ENCODE measurements at regions not wholly inside any gene's neighbourhood (a gene's known extent, or its start where the extent isn't known, plus 50 kb on each side); places are given as distances from the start of the nearest gene placed in this dataset.
A peak's percentile ranks its signal among the peaks of the same experiment; 100 is the strongest.
"Not testable (repeated sequence)": the region's sequence is repeated elsewhere in the genome, so short reads cannot be mapped to it uniquely, and the experiment has no call there.

- Histone ChIP-seq H3K4me3 (ENCODE audit: low read depth, low read length) (no peak overlapping the region), H3K27me3 (ENCODE audit: control insufficient read depth, insufficient read depth, low read length) (no peaks in the 10 kb centered on the region), H3K9ac (ENCODE audit: low read depth, low read length) (no peak overlapping the region), H3K9me3 (ENCODE audit: control insufficient read depth, insufficient read depth, low read length) (no peaks in the 10 kb centered on the region), H3K36me3 (ENCODE audit: control insufficient read depth, insufficient read depth, low read length) (no peaks in the 10 kb centered on the region), H3K4me1 (ENCODE audit: control insufficient read depth, insufficient read depth, low read length) (peaks cover 3% of the 10 kb centered on the region)
These were observed 101.7 kb upstream of the FRG1 start for GRCh38 chr4:189838821-189839497.

- no peaks in the 10 kb centered on the region for H3K27me3 ChIP-seq (ENCODE audit: control insufficient read depth, insufficient read depth, low read length)
- no peak overlapping the region for H3K4me3 ChIP-seq (ENCODE audit: low read depth, low read length)
These were observed 100.3 kb upstream of the FRG1 start for GRCh38 chr4:189840356-189840755.

GRCh38 chr4:189843413-189844009 is 97.2 kb upstream of the FRG1 start:
- Histone ChIP-seq H3K9me3 (ENCODE audit: control insufficient read depth, insufficient read depth, low read length) (no peaks in the 10 kb centered on the region), H3K36me3 (ENCODE audit: control insufficient read depth, insufficient read depth, low read length) (no peaks in the 10 kb centered on the region), H3K4me3 (ENCODE audit: low read depth, low read length) (no peak overlapping the region), H3K4me1 (ENCODE audit: control insufficient read depth, insufficient read depth, low read length) (peaks cover 5% of the 10 kb centered on the region), H3K27me3 (ENCODE audit: control insufficient read depth, insufficient read depth, low read length) (no peaks in the 10 kb centered on the region), H3K9ac (ENCODE audit: low read depth, low read length) (peak overlapping the region; percentile 26)

More at GRCh38 chr4:189840356-189840755, 100.3 kb upstream of the FRG1 start:
- Histone ChIP-seq H3K9ac (ENCODE audit: low read depth, low read length) (no peak overlapping the region), H3K9me3 (ENCODE audit: control insufficient read depth, insufficient read depth, low read length) (no peaks in the 10 kb centered on the region), H3K36me3 (ENCODE audit: control insufficient read depth, insufficient read depth, low read length) (no peaks in the 10 kb centered on the region), H3K4me1 (ENCODE audit: control insufficient read depth, insufficient read depth, low read length) (peaks cover 5% of the 10 kb centered on the region)

- Histone ChIP-seq H3K36me3 (ENCODE audit: control insufficient read depth, insufficient read depth, low read length) (no peaks in the 10 kb centered on the region), H3K4me3 (ENCODE audit: low read depth, low read length) (no peak overlapping the region), H3K9ac (ENCODE audit: low read depth, low read length) (no peak overlapping the region), H3K9me3 (ENCODE audit: control insufficient read depth, insufficient read depth, low read length) (no peaks in the 10 kb centered on the region), H3K27me3 (ENCODE audit: control insufficient read depth, insufficient read depth, low read length) (no peaks in the 10 kb centered on the region), H3K4me1 (ENCODE audit: control insufficient read depth, insufficient read depth, low read length) (peaks cover 5% of the 10 kb centered on the region)
These were observed 95.4 kb upstream of the FRG1 start for GRCh38 chr4:189845145-189845846.

GRCh38 chr4:189846094-189846493 is 94.6 kb upstream of the FRG1 start:
- not testable (repeated sequence) for H3K4me1 ChIP-seq (ENCODE audit: control insufficient read depth, insufficient read depth, low read length); H3K9me3 ChIP-seq (ENCODE audit: control insufficient read depth, insufficient read depth, low read length); H3K9ac ChIP-seq (ENCODE audit: low read depth, low read length); H3K36me3 ChIP-seq (ENCODE audit: control insufficient read depth, insufficient read depth, low read length); H3K27me3 ChIP-seq (ENCODE audit: control insufficient read depth, insufficient read depth, low read length); H3K4me3 ChIP-seq (ENCODE audit: low read depth, low read length)

GRCh38 chr4:189846608-189847007 is 94.1 kb upstream of the FRG1 start:
- H3K36me3 ChIP-seq (ENCODE audit: control insufficient read depth, insufficient read depth, low read length); H3K4me3 ChIP-seq (ENCODE audit: low read depth, low read length); H3K9me3 ChIP-seq (ENCODE audit: control insufficient read depth, insufficient read depth, low read length); H3K9ac ChIP-seq (ENCODE audit: low read depth, low read length); H3K27me3 ChIP-seq (ENCODE audit: control insufficient read depth, insufficient read depth, low read length); H3K4me1 ChIP-seq (ENCODE audit: control insufficient read depth, insufficient read depth, low read length): not testable (repeated sequence)

GRCh38 chr4:189848672-189849071 is 92.0 kb upstream of the FRG1 start:
- not testable (repeated sequence) for H3K27me3 ChIP-seq (ENCODE audit: control insufficient read depth, insufficient read depth, low read length); H3K9ac ChIP-seq (ENCODE audit: low read depth, low read length); H3K4me3 ChIP-seq (ENCODE audit: low read depth, low read length); H3K9me3 ChIP-seq (ENCODE audit: control insufficient read depth, insufficient read depth, low read length); H3K4me1 ChIP-seq (ENCODE audit: control insufficient read depth, insufficient read depth, low read length); H3K36me3 ChIP-seq (ENCODE audit: control insufficient read depth, insufficient read depth, low read length)

- Histone ChIP-seq H3K4me1 (ENCODE audit: control insufficient read depth, insufficient read depth, low read length) (no peaks in the 10 kb centered on the region), H3K9me3 (ENCODE audit: control insufficient read depth, insufficient read depth, low read length) (no peaks in the 10 kb centered on the region), H3K36me3 (ENCODE audit: control insufficient read depth, insufficient read depth, low read length) (no peaks in the 10 kb centered on the region), H3K4me3 (ENCODE audit: low read depth, low read length) (no peak overlapping the region), H3K27me3 (ENCODE audit: control insufficient read depth, insufficient read depth, low read length) (no peaks in the 10 kb centered on the region), H3K9ac (ENCODE audit: low read depth, low read length) (no peak overlapping the region)
These were observed 90.3 kb upstream of the FRG1 start for GRCh38 chr4:189850239-189850856.

GRCh38 chr4:189858435-189858834 is 82.2 kb upstream of the FRG1 start:
- no peaks in the 10 kb centered on the region for H3K27me3 ChIP-seq (ENCODE audit: control insufficient read depth, insufficient read depth, low read length)
- H3K4me3 ChIP-seq (ENCODE audit: low read depth, low read length), result no peak overlapping the region
- H3K9ac ChIP-seq (ENCODE audit: low read depth, low read length), result no peak overlapping the region
- H3K9me3 ChIP-seq (ENCODE audit: control insufficient read depth, insufficient read depth, low read length), result no peaks in the 10 kb centered on the region
- no peaks in the 10 kb centered on the region for H3K36me3 ChIP-seq (ENCODE audit: control insufficient read depth, insufficient read depth, low read length)
- no peaks in the 10 kb centered on the region for H3K4me1 ChIP-seq (ENCODE audit: control insufficient read depth, insufficient read depth, low read length)

GRCh38 chr4:189861101-189861500 is 79.6 kb upstream of the FRG1 start:
- Histone ChIP-seq H3K36me3 (ENCODE audit: control insufficient read depth, insufficient read depth, low read length) (no peaks in the 10 kb centered on the region), H3K4me3 (ENCODE audit: low read depth, low read length) (no peak overlapping the region), H3K9ac (ENCODE audit: low read depth, low read length) (no peak overlapping the region), H3K27me3 (ENCODE audit: control insufficient read depth, insufficient read depth, low read length) (no peaks in the 10 kb centered on the region), H3K4me1 (ENCODE audit: control insufficient read depth, insufficient read depth, low read length) (no peaks in the 10 kb centered on the region), H3K9me3 (ENCODE audit: control insufficient read depth, insufficient read depth, low read length) (no peaks in the 10 kb centered on the region)

- no peaks in the 10 kb centered on the region for H3K27me3 ChIP-seq (ENCODE audit: control insufficient read depth, insufficient read depth, low read length)
- no peak overlapping the region for H3K9ac ChIP-seq (ENCODE audit: low read depth, low read length)
- no peaks in the 10 kb centered on the region for H3K4me1 ChIP-seq (ENCODE audit: control insufficient read depth, insufficient read depth, low read length)
- no peak overlapping the region for H3K4me3 ChIP-seq (ENCODE audit: low read depth, low read length)
- H3K9me3 ChIP-seq (ENCODE audit: control insufficient read depth, insufficient read depth, low read length), result no peaks in the 10 kb centered on the region
- H3K36me3 ChIP-seq (ENCODE audit: control insufficient read depth, insufficient read depth, low read length), result no peaks in the 10 kb centered on the region
These were observed 71.4 kb upstream of the FRG1 start for GRCh38 chr4:189869236-189869635.

Data from iPS-15b (cell line).